GM18499 (cell line): ENCODE measurements at regions not wholly inside any gene's neighbourhood (a gene's known extent, or its start where the extent isn't known, plus 50 kb on each side); places are given as distances from the start of the nearest gene placed in this dataset.

ENCODE experiments used
- ATAC-seq: cut with Tn5 transposase; IDR thresholded peaks from one replicate; pipeline ENCODE4 v1.9.1; 2021; ENCODE audit warnings: moderate number of reproducible peaks; ENCODE audit not compliant: insufficient read depth, unreplicated experiment

DNA sequence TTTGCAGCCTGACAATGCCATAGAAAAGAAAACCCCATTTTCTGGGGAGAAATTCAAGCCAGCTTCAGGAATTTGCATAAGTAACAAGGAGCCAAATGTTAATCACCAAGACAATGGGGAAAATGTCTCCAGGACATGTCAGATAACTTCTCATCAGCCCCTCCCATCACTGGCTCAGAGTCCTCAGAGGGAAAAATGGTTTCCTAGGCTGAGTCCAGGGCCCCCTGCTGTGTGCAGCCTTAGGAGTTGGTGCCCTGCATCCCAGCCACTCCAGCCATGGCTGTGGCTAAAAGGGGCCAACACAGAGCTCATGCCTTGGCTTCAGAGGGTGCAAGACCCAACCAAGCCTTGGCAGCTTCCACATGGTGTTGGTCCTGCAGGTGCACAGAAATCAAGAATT is 63.7 kb upstream of the FANCL start:
- no peak for ATAC-seq

DNA sequence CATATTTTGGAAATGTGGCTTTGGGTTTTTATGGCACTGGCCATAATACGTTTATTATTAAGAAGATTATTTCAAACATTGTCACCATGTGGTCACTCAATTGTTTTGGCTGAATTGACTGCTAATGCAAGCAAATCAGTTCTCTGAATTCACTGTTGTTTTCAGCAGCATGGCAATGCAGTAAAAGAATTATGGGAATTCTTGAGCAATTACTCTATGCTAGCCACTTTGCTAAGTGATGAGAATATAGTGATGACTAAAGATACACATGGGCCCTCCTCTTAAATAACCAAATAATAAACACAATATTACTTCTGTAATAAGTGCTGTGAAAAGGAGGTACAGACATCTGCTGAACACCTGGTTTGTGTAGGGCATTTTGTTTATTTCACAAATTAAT is 58.0 kb upstream of the FANCL start:
- no peak for ATAC-seq

DNA sequence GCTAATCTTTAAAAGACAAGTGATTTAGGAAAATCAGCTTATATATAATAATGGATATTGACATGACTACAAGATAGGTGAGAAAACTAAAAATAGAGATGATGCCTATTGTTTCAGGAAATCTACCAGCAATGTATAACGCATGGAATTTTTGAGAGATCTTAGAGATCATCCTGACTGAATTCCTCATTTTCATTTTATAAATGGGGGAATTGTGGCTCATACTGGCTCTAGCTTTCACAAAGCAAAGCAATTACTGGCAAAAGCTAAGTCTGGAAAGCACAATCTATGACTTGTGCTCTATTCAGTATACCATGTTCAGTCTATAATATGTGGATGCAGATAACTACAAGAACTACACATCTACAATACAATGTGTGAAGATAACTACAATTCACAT is 51.9 kb upstream of the FANCL start:
- no peak for ATAC-seq

DNA sequence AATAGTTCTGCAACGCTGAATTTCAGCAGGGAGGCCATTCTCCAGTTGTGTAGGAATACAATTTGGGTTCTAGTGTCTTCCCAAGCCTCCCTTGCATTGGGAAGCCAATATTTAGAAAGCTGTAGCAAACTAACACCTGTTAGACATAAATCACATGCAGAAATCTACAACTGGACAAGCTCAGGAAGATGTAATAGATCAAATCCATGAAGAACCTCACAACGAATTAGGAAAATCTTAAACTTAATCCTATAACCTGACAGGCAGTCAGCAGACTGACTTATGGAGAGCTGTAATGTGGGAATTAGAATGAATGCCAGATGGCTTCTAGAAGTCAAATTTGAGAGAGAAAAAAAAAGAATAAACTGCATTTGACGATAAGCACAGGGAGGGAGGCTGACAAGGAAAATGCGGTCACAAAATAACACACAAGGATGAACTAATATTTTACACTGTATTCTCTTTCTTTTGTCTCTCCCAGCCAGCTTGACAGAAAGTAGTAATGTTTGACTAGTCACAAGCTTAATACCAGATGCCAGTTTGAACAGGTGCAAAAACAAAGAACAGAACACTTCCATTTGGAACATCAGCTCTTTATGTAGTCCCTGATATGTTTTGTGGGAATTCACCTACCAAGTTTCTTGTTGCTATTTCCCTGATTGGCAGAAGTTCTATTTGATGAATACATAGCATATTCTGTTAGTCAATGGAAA is 50.8 kb upstream of the FANCL start:
- ATAC-seq: no peak
